GM19351 (cell line): ENCODE measurements at regions not wholly inside any gene's neighbourhood (a gene's known extent, or its start where the extent isn't known, plus 50 kb on each side); places are given as distances from the start of the nearest gene placed in this dataset.
A peak's percentile ranks its signal among the peaks of the same experiment; 100 is the strongest.

ENCODE experiments used
- ATAC-seq: cut with Tn5 transposase; IDR thresholded peaks from one replicate; pipeline ENCODE4 v1.9.1; 2021; ENCODE audit warnings: mild to moderate bottlenecking, moderate library complexity; ENCODE audit not compliant: unreplicated experiment

GRCh38 chr4:173859091-173859713 lies 329.2 kb upstream of the HAND2 start:
- ATAC-seq, result no peak

- ATAC-seq, result no peak
Observed at GRCh38 chr4:173858471-173858870, 328.4 kb upstream of the HAND2 start.

- no peak for ATAC-seq
Observed at GRCh38 chr4:173857828-173858227, 327.8 kb upstream of the HAND2 start.

GRCh38 chr4:173855015-173855414 lies 325.0 kb upstream of the HAND2 start:
- no peak for ATAC-seq

GRCh38 chr4:173852775-173853174 lies 322.7 kb upstream of the HAND2 start:
- ATAC-seq, result no peak

- no peak for ATAC-seq
Observed at GRCh38 chr4:173845580-173845979, 315.6 kb upstream of the HAND2 start.

GRCh38 chr4:173839865-173840264 lies 309.8 kb upstream of the HAND2 start:
- ATAC-seq, result no peak

DNA sequence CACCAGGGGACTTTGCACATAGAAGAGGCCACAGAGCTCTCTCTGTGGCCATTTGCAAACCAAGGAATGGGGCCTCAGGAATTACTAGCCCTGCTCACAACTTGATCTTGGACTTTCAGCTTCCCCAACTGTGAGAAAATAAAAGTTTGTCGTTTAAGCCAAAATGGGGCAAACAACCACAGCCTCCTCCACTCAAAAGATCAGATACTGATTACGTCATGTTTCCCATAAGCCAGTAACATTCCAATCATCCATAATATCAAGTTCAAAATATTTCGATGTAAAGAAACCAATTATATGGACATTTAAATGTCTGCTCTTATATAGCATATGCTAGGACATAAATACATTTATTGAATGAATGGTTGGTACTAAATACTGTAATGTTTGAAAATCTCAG lies 307.5 kb upstream of the HAND2 start:
- ATAC-seq, result no peak

- no peak for ATAC-seq
Observed at GRCh38 chr4:173835903-173836302, 305.9 kb upstream of the HAND2 start.

- peak; percentile 52 for ATAC-seq
Observed at GRCh38 chr4:173834151-173834550, 304.1 kb upstream of the HAND2 start.

DNA sequence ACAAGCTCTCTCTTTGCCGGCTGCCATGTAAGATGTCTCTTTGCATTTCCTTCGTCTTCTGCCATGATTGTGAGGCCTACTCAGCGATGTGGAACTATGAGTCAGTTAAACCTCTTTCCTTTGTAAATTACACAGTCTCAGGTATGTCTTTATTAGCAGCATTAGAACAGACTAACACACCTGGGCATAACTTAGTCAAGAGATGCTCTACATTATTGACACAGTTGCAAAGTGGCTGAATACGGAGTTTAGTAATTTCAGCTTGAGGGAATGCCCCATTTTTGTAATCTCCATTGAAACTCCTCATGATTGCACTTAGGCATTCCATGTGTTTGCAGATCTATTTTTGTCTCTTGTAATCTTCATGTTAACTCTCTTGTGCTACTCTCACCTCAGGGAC lies 299.5 kb upstream of the HAND2 start:
- ATAC-seq, result no peak

GRCh38 chr4:173827707-173828106 lies 297.7 kb upstream of the HAND2 start:
- ATAC-seq, result no peak

GRCh38 chr4:173821876-173822275 lies 291.8 kb upstream of the HAND2 start:
- no peak for ATAC-seq

DNA sequence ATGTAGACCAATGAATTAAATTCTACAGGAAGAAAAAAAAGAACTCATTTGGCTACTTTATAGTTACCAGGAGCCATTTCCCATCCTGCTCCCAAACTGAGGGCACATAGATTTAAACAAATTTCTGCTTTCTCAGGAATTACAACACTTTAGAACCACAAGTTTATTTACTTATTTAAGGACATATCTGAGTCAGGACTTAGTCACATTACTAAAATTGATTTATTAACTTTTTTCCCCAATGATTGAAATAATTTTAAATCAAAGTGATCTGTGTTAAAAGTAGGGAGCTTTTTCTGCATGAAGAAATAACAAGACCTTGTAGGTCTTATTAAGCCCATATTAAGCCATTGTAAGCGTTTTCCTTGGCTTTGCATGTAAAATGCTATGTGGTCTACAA lies 291.0 kb upstream of the HAND2 start:
- no peak for ATAC-seq

- no peak for ATAC-seq
Observed at GRCh38 chr4:173807347-173807746, 277.3 kb upstream of the HAND2 start.

DNA sequence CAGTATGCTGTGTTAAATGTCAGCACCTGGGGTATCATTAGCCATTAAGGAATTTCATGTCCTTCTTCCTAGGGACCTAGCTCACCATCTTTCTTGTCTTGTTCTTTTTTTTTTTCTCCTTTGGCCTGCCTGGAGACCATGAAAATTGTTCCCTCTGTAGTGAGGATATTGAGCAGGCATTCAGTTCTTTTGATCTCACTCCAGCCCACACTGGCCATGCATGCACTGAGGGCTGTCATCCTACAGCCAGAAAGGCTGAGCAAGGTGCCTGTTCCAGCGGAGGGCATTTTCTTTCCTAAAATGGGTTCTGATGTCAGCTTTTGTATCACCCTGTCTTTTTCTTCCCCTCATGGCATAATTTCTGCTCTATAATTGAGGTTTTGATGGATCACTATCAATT lies 275.9 kb upstream of the HAND2 start:
- no peak for ATAC-seq

- no peak for ATAC-seq
Observed at GRCh38 chr4:173802662-173803022, 272.6 kb upstream of the HAND2 start.

- ATAC-seq, result no peak
Observed at GRCh38 chr4:173801876-173802661, 272.0 kb upstream of the HAND2 start.

- ATAC-seq, result no peak
Observed at GRCh38 chr4:173801361-173801760, 271.3 kb upstream of the HAND2 start.

DNA sequence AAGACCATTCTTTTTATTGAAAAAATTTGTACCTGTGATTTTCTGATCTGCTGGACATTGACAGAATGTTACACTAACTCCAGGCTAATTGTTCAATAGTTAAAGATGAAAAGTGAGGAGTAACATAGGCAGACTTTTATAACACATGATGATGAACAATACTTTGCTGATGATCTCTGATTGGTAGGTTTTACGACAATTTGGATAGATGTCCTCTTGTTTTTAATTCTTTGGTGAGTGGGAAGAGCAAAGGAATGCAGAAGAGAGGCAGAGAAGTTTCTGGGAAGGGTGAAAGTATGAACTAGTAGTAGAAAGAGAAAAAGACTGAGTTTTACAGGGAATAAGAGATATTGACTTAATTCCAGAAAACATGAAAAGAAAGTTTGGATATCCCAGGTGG lies 267.3 kb upstream of the HAND2 start:
- no peak for ATAC-seq

DNA sequence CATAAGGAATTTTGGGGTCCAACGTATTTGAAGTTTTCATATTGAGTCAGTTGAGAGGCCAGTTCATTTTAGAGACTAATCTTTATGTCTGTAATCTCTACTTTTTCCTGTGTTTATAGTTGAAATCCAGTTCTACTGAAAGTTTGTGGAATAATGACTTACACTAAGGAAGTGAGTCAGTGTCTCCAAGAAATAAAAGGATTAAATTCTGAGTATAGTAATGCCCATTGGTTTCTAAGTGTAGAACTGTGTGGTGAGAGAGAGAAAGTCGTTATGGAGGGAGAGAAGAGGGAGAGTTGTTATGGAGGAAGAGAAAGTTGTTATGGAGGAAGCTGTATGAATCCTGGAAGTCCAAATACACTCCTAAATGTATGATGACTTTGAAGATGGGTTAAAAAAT lies 264.6 kb upstream of the HAND2 start:
- ATAC-seq, result no peak

GRCh38 chr4:173793937-173794510 lies 264.0 kb upstream of the HAND2 start:
- no peak for ATAC-seq
